ENCODE measurements at regions not wholly inside any gene's neighbourhood (a gene's known extent, or its start where the extent isn't known, plus 50 kb on each side); places are given as distances from the start of the nearest gene placed in this dataset.

- H3K4me3 ChIP-seq (ENCODE audit: low read length in 2 of 2), result no peak overlapping the region
- no peak overlapping the region for H3K27ac ChIP-seq (ENCODE audit: low read depth in 1 of 2, low read length in 1 of 2)
- DNase-seq (ENCODE audit: low read depth in 6 of 9, low spot score in 9 of 9), result no peak
- H3K27me3 ChIP-seq (ENCODE audit: control insufficient read depth in 2 of 2, insufficient read depth in 1 of 2, low read length in 1 of 2), result no peaks in the 10 kb centered on the region
- H3K36me3 ChIP-seq (ENCODE audit: control insufficient read depth in 2 of 2, insufficient read depth in 2 of 2, low read length in 1 of 2), result peaks cover 0 to 4% of the 10 kb centered on the region in 2 donors
- 99% methylated on average over 5 of the region's 5 CpGs for WGBS
- H3K4me1 ChIP-seq (ENCODE audit: control insufficient read depth in 2 of 2, insufficient read depth in 2 of 2, low read length in 2 of 2), result no peaks in the 10 kb centered on the region
- H3K9me3 ChIP-seq (ENCODE audit: control insufficient read depth in 2 of 2, insufficient read depth in 1 of 2, low read length in 1 of 2), result no peaks in the 10 kb centered on the region
Measured at GRCh38 chrX:45743081-45743533, 542.4 kb upstream of the DIPK2B start.

GRCh38 chrX:45740291-45740690 is 539.6 kb upstream of the DIPK2B start:
- Histone ChIP-seq H3K36me3 (ENCODE audit: control insufficient read depth in 2 of 2, insufficient read depth in 2 of 2, low read length in 1 of 2) (no peaks in the 10 kb centered on the region), H3K9me3 (ENCODE audit: control insufficient read depth in 2 of 2, insufficient read depth in 1 of 2, low read length in 1 of 2) (no peaks in the 10 kb centered on the region), H3K4me3 (ENCODE audit: low read length in 2 of 2) (no peak overlapping the region), H3K27ac (ENCODE audit: low read depth in 1 of 2, low read length in 1 of 2) (no peak overlapping the region), H3K4me1 (ENCODE audit: control insufficient read depth in 2 of 2, insufficient read depth in 2 of 2, low read length in 2 of 2) (no peaks in the 10 kb centered on the region), H3K27me3 (ENCODE audit: control insufficient read depth in 2 of 2, insufficient read depth in 1 of 2, low read length in 1 of 2) (no peaks in the 10 kb centered on the region)
- WGBS, result 90% methylated on average over 3 of the region's 3 CpGs
- no peak for DNase-seq (ENCODE audit: low read depth in 6 of 9, low spot score in 9 of 9)

DNA sequence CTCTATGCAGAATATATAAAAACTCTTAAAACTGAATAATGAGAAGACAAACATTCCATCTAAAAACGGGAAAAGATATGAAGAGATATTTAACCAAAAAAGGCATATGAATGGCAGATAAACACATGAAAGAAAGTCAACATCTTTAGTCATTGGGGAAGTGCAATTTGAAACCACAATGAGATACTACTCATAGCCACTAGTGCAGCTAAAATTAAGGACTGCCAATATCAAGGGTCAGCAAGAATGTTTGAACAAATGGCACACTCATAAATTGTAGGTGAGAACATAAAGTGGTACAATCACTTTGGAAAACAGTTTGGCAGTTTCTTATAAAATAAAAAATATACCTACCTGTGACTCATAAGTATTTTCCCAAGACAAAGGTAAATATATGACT is 534.9 kb upstream of the DIPK2B start:
- H3K27me3 ChIP-seq (ENCODE audit: control insufficient read depth in 2 of 2, insufficient read depth in 1 of 2, low read length in 1 of 2), result no peaks in the 10 kb centered on the region
- H3K9me3 ChIP-seq (ENCODE audit: control insufficient read depth in 2 of 2, insufficient read depth in 1 of 2, low read length in 1 of 2), result no peaks in the 10 kb centered on the region
- WGBS, result 92% methylated on average over 1 of the region's 1 CpG
- no peak overlapping the region for H3K4me3 ChIP-seq (ENCODE audit: low read length in 2 of 2)
- H3K27ac ChIP-seq (ENCODE audit: low read depth in 1 of 2, low read length in 1 of 2), result no peak overlapping the region
- H3K36me3 ChIP-seq (ENCODE audit: control insufficient read depth in 2 of 2, insufficient read depth in 2 of 2, low read length in 1 of 2), result no peaks in the 10 kb centered on the region
- no peak for DNase-seq (ENCODE audit: low read depth in 6 of 9, low spot score in 9 of 9)
- no peaks in the 10 kb centered on the region for H3K4me1 ChIP-seq (ENCODE audit: control insufficient read depth in 2 of 2, insufficient read depth in 2 of 2, low read length in 2 of 2)

DNA sequence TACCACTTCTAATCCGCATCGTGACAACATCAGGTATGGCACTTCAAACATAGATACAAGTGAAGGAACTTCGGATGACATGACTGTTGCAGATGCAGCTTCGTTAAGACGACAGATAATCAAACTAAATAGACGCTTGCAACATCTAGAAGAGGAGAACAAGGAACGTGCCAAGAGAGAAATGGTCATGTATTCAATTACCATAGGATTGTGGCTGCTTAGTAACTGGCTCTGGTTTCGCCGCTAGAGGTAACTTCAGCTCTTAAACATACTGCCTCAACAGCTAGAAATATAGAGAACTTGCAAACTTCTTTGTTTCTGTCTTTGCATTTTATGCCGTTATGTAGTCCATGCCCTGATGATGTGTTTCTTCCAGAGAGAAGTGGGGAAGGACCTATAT is 530.8 kb upstream of the DIPK2B start:
- 96% methylated on average over 10 of the region's 10 CpGs for WGBS
- Histone ChIP-seq H3K9me3 (ENCODE audit: control insufficient read depth in 2 of 2, insufficient read depth in 1 of 2, low read length in 1 of 2) (no peaks in the 10 kb centered on the region), H3K4me1 (ENCODE audit: control insufficient read depth in 2 of 2, insufficient read depth in 2 of 2, low read length in 2 of 2) (no peaks in the 10 kb centered on the region), H3K27me3 (ENCODE audit: control insufficient read depth in 2 of 2, insufficient read depth in 1 of 2, low read length in 1 of 2) (no peaks in the 10 kb centered on the region), H3K4me3 (ENCODE audit: low read length in 2 of 2) (no peak overlapping the region), H3K36me3 (ENCODE audit: control insufficient read depth in 2 of 2, insufficient read depth in 2 of 2, low read length in 1 of 2) (no peaks in the 10 kb centered on the region), H3K27ac (ENCODE audit: low read depth in 1 of 2, low read length in 1 of 2) (no peak overlapping the region)
- no peak for DNase-seq (ENCODE audit: low read depth in 6 of 9, low spot score in 9 of 9)

GRCh38 chrX:45727761-45728160 is 527.1 kb upstream of the DIPK2B start:
- Histone ChIP-seq H3K9me3 (ENCODE audit: control insufficient read depth in 2 of 2, insufficient read depth in 1 of 2, low read length in 1 of 2) (no peaks in the 10 kb centered on the region), H3K36me3 (ENCODE audit: control insufficient read depth in 2 of 2, insufficient read depth in 2 of 2, low read length in 1 of 2) (no peaks in the 10 kb centered on the region), H3K27me3 (ENCODE audit: control insufficient read depth in 2 of 2, insufficient read depth in 1 of 2, low read length in 1 of 2) (no peaks in the 10 kb centered on the region), H3K4me3 (ENCODE audit: low read length in 2 of 2) (no peak overlapping the region), H3K4me1 (ENCODE audit: control insufficient read depth in 2 of 2, insufficient read depth in 2 of 2, low read length in 2 of 2) (no peaks in the 10 kb centered on the region), H3K27ac (ENCODE audit: low read depth in 1 of 2, low read length in 1 of 2) (no peak overlapping the region)
- no peak for DNase-seq (ENCODE audit: low read depth in 6 of 9, low spot score in 9 of 9)
- WGBS, result 100% methylated on average over 1 of the region's 1 CpG

GRCh38 chrX:45722471-45722870 is 521.8 kb upstream of the DIPK2B start:
- WGBS, result 95% methylated on average over 3 of the region's 3 CpGs
- no peak for DNase-seq (ENCODE audit: low read depth in 6 of 9, low spot score in 9 of 9)
- Histone ChIP-seq H3K4me3 (ENCODE audit: low read length in 2 of 2) (no peak overlapping the region), H3K27me3 (ENCODE audit: control insufficient read depth in 2 of 2, insufficient read depth in 1 of 2, low read length in 1 of 2) (no peaks in the 10 kb centered on the region), H3K27ac (ENCODE audit: low read depth in 1 of 2, low read length in 1 of 2) (no peak overlapping the region), H3K9me3 (ENCODE audit: control insufficient read depth in 2 of 2, insufficient read depth in 1 of 2, low read length in 1 of 2) (no peaks in the 10 kb centered on the region), H3K36me3 (ENCODE audit: control insufficient read depth in 2 of 2, insufficient read depth in 2 of 2, low read length in 1 of 2) (no peaks in the 10 kb centered on the region), H3K4me1 (ENCODE audit: control insufficient read depth in 2 of 2, insufficient read depth in 2 of 2, low read length in 2 of 2) (no peaks in the 10 kb centered on the region)

DNA sequence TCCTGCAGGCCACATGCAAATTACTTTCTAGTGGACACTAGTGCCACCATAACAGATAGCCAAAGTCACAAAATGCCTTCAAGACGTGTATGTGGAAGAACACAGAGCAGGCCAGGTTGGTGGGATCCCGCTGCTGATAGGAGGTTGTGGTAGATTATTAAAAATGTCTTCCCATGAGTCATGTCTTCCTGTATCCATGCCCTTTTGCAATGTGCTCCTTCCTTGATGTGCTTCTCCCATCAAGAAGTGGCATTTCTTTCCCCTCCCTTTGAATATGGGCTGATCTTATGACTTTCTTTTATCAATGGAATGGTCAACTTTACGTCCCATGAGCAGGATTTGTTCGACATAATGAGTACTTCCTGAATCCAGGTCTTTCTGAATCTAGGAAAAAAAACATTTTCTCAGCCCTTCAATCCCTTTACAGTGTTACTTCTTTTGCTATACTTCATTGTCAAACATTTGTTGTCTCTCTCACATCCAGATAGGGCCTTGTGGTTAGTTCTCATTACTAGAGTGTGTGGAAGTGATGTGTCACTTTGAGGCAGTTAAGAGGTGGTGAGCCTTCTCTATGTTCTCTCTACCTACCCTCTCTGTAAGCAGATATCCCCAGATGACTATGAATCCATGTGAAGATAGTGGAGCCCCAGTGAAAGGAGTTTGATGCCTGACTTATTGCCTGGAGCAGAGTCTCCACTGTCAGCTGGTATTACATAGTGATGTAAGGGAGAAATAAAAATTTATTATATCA is 519.2 kb upstream of the DIPK2B start:
- WGBS, result 98% methylated on average over 4 of the region's 4 CpGs
- no peaks in the 10 kb centered on the region for H3K36me3 ChIP-seq (ENCODE audit: control insufficient read depth in 2 of 2, insufficient read depth in 2 of 2, low read length in 1 of 2)
- H3K4me3 ChIP-seq (ENCODE audit: low read length in 2 of 2), result no peak overlapping the region
- DNase-seq (ENCODE audit: low read depth in 6 of 9, low spot score in 9 of 9), result no peak
- no peaks in the 10 kb centered on the region for H3K4me1 ChIP-seq (ENCODE audit: control insufficient read depth in 2 of 2, insufficient read depth in 2 of 2, low read length in 2 of 2)
- H3K27ac ChIP-seq (ENCODE audit: low read depth in 1 of 2, low read length in 1 of 2), result no peak overlapping the region
- no peaks in the 10 kb centered on the region for H3K9me3 ChIP-seq (ENCODE audit: control insufficient read depth in 2 of 2, insufficient read depth in 1 of 2, low read length in 1 of 2)
- no peaks in the 10 kb centered on the region for H3K27me3 ChIP-seq (ENCODE audit: control insufficient read depth in 2 of 2, insufficient read depth in 1 of 2, low read length in 1 of 2)

GRCh38 chrX:45718676-45719075 is 518.0 kb upstream of the DIPK2B start:
- Histone ChIP-seq H3K4me1 (ENCODE audit: control insufficient read depth in 2 of 2, insufficient read depth in 2 of 2, low read length in 2 of 2) (no peaks in the 10 kb centered on the region), H3K4me3 (ENCODE audit: low read length in 2 of 2) (no peak overlapping the region), H3K9me3 (ENCODE audit: control insufficient read depth in 2 of 2, insufficient read depth in 1 of 2, low read length in 1 of 2) (no peaks in the 10 kb centered on the region), H3K27me3 (ENCODE audit: control insufficient read depth in 2 of 2, insufficient read depth in 1 of 2, low read length in 1 of 2) (no peaks in the 10 kb centered on the region), H3K36me3 (ENCODE audit: control insufficient read depth in 2 of 2, insufficient read depth in 2 of 2, low read length in 1 of 2) (no peaks in the 10 kb centered on the region), H3K27ac (ENCODE audit: low read depth in 1 of 2, low read length in 1 of 2) (no peak overlapping the region)
- DNase-seq (ENCODE audit: low read depth in 6 of 9, low spot score in 9 of 9), result no peak
- WGBS, result 96% methylated on average over 1 of the region's 1 CpG

DNA sequence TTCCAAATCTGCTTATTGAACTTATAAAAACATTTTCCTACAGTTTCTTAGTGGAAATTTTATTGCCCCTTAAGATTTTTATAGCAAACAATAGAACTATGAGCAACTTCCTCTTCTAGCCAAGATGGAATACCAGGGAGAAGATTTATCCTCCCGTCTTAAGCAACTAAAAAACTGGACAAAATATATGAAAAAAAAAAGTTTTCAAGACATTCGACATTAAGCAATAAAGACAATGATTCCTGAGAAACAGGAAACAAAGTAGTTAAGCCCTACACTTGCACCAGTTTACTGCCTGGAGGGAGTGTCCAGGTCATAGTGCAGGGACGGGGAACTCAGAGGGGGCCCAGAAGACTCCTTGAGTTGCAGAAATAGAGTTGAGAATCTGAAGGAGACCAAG is 516.1 kb upstream of the DIPK2B start:
- no peak for DNase-seq (ENCODE audit: low read depth in 6 of 9, low spot score in 9 of 9)
- WGBS, result 90% methylated on average over 3 of the region's 3 CpGs
- H3K4me3 ChIP-seq (ENCODE audit: low read length in 2 of 2), result no peak overlapping the region
- no peak overlapping the region for H3K27ac ChIP-seq (ENCODE audit: low read depth in 1 of 2, low read length in 1 of 2)
- no peaks in the 10 kb centered on the region for H3K27me3 ChIP-seq (ENCODE audit: control insufficient read depth in 2 of 2, insufficient read depth in 1 of 2, low read length in 1 of 2)
- H3K4me1 ChIP-seq (ENCODE audit: control insufficient read depth in 2 of 2, insufficient read depth in 2 of 2, low read length in 2 of 2), result no peaks in the 10 kb centered on the region
- H3K36me3 ChIP-seq (ENCODE audit: control insufficient read depth in 2 of 2, insufficient read depth in 2 of 2, low read length in 1 of 2), result no peaks in the 10 kb centered on the region
- H3K9me3 ChIP-seq (ENCODE audit: control insufficient read depth in 2 of 2, insufficient read depth in 1 of 2, low read length in 1 of 2), result no peaks in the 10 kb centered on the region

Data from thymus (tissue), 11 donors.